ENCODE measurements at regions not wholly inside any gene's neighbourhood (a gene's known extent, or its start where the extent isn't known, plus 50 kb on each side); places are given as distances from the start of the nearest gene placed in this dataset.

- Histone ChIP-seq H3K36me3 (no peaks in the 10 kb centered on the region), H3K9me3 (peaks cover 0 to 6% (median 0%) of the 10 kb centered on the region in 12 donors), H3K27ac (no peak overlapping the region), H3K4me3 (no peak overlapping the region), H3K27me3 (peaks cover 0 to 20% (median 0%) of the 10 kb centered on the region in 9 donors), H3K4me1 (peaks cover 0 to 8% (median 3%) of the 10 kb centered on the region in 12 donors)
- intact Hi-C loops (cut with DNase I), result no loop called here
- WGBS, 4 donors, result 42 to 58% (median 49%) methylated on average over 2 of the region's 2 CpGs
- ATAC-seq, result no peak
- TF ChIP-seq, protein P1, sequence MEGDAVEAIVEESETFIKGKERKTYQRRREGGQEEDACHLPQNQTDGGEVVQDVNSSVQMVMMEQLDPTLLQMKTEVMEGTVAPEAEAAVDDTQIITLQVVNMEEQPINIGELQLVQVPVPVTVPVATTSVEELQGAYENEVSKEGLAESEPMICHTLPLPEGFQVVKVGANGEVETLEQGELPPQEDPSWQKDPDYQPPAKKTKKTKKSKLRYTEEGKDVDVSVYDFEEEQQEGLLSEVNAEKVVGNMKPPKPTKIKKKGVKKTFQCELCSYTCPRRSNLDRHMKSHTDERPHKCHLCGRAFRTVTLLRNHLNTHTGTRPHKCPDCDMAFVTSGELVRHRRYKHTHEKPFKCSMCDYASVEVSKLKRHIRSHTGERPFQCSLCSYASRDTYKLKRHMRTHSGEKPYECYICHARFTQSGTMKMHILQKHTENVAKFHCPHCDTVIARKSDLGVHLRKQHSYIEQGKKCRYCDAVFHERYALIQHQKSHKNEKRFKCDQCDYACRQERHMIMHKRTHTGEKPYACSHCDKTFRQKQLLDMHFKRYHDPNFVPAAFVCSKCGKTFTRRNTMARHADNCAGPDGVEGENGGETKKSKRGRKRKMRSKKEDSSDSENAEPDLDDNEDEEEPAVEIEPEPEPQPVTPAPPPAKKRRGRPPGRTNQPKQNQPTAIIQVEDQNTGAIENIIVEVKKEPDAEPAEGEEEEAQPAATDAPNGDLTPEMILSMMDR (IDR thresholded peaks at IDR 0.05), result no peak
- no peak for TF ChIP-seq POLR2A (IDR thresholded peaks at IDR 0.05)
- no peak for DNase-seq
Observed at GRCh38 chr16:86877835-86878234, 299.5 kb downstream of the FOXL1 start.

DNA sequence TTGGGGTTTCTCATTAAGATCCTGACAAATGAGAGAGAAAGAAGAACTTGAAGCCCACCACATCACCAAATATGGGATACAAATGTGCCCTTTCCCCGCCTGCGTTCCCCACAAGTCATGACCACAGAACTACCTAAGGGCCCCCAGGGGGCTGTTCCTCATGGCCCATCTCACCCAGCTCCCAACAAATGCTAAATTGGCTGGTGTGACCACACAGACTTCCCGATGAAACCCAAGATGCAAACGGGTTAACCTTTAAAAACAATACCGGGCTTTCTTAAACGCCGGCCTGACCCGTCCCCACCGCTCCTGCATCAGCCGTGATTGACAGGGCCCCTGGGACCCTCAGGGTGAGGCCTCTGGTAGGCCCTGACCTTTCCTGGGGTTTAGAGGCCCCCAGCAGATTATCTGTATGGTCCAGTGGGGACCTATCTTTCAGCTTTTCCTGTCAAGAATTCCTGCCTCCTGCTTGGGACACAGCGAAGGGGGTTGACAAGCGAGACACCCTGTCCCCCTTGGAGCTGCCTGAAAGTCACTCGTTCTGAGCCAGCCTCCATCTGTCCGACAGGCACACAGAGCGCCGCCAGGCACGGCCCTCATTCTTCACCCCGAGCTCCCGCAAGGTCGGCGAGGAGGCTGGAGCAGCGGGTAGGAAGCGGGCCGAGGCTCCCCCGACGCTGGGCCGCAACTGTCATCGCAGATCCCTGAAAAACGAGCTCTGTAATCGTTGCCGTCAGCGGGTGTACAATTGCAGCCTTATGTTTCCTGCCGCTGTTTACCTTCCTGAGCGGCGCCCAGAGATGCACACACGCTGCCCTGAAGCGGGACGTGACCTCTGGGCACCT, 300.1 kb downstream of the FOXL1 start:
- Histone ChIP-seq H3K4me3 (no peak overlapping the region), H3K9me3 (no peaks in the 10 kb centered on the region), H3K36me3 (no peaks in the 10 kb centered on the region), H3K27ac (no peak overlapping the region), H3K27me3 (peaks cover 0 to 20% (median 0%) of the 10 kb centered on the region in 9 donors), H3K4me1 (peaks cover 0 to 13% (median 6%) of the 10 kb centered on the region in 12 donors)
- intact Hi-C loops (cut with DNase I), result no loop called here
- no peak for DNase-seq
- no peak for ATAC-seq
- WGBS, 4 donors, result 58 to 71% (median 61%) methylated on average over 27 to 38 of the region's 38 CpGs
- TF ChIP-seq, protein P1 (IDR thresholded peaks at IDR 0.05), result no peak
- TF ChIP-seq POLR2A (IDR thresholded peaks at IDR 0.05), result no peak

- intact Hi-C loops (cut with DNase I), result no loop called here
- ATAC-seq, result no peak
- Histone ChIP-seq H3K36me3 (no peaks in the 10 kb centered on the region), H3K4me3 (no peak overlapping the region), H3K27ac (no peak overlapping the region), H3K9me3 (no peaks in the 10 kb centered on the region), H3K27me3 (peaks cover 0 to 20% (median 0%) of the 10 kb centered on the region in 9 donors), H3K4me1 (peaks cover 0 to 13% (median 6%) of the 10 kb centered on the region in 12 donors)
- DNase-seq, result no peak
- WGBS, 4 donors, result 80 to 89% (median 84%) methylated on average over 10 to 11 of the region's 11 CpGs
- TF ChIP-seq, protein P1 (IDR thresholded peaks at IDR 0.05), result no peak
- no peak for TF ChIP-seq POLR2A (IDR thresholded peaks at IDR 0.05)
Observed at GRCh38 chr16:86879268-86879667, 300.9 kb downstream of the FOXL1 start.

DNA sequence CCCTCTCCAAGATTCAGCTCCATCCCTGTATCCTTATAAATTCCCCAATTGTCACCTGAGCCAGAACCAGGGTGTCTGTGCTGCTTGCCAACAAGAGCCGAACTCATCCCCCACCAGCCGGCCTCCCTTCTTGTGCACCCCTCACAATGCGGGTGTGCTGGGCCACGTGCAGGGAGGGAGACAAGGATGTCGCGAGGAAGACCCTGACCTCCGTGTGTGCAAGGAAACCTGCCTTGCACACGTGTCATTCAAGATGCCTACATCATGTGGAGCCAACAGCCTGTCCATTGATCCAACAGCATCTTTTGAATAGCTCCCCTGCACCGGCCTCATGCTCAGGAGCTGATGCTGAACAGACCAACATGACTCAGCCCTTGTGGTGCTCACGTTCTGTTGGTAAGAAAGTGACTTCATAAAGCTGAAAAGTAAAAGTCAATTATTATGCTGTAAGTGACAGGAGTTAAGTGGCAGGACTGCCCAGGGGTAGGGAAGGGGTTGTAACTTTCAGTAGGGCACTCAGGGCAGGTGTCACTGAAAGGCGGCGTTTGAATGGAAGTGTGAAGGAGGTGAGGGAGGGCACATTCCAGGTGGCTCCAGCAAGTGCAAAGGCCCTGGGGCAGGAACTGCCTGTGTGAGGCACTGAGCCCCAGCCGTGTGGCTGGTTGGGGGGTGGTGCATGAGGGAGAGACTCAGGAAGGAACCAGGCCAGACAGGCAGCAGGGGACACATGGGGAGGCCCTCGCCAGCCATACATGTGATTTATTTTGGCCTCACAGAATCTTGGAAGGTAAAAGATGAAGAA, 302.2 kb downstream of the FOXL1 start:
- 89 to 93% (median 92%) methylated on average over 14 of the region's 14 CpGs for WGBS, 4 donors
- no peak for TF ChIP-seq POLR2A (IDR thresholded peaks at IDR 0.05)
- TF ChIP-seq, protein P1 (IDR thresholded peaks at IDR 0.05), result no peak
- DNase-seq (no peak), ATAC-seq (no peak)
- Histone ChIP-seq H3K4me3 (no peak overlapping the region), H3K36me3 (no peaks in the 10 kb centered on the region), H3K4me1 (peaks cover 0 to 13% (median 6%) of the 10 kb centered on the region in 12 donors), H3K9me3 (no peaks in the 10 kb centered on the region), H3K27me3 (peaks cover 0 to 20% (median 0%) of the 10 kb centered on the region in 9 donors), H3K27ac (no peak overlapping the region)
- intact Hi-C loops (cut with DNase I), result no loop called here

Data from heart left ventricle (tissue), 16 donors.